Amniotic epithelial cell (primary cell): ENCODE measurements at regions not wholly inside any gene's neighbourhood (a gene's known extent, or its start where the extent isn't known, plus 50 kb on each side); places are given as distances from the start of the nearest gene placed in this dataset.
"Not testable (repeated sequence)": the region's sequence is repeated elsewhere in the genome, so short reads cannot be mapped to it uniquely, and the experiment has no call there.

ENCODE experiments used
- DNase-seq: peaks from one replicate; pipeline ENCODE4 v3.0.0-alpha.2; 2010; ENCODE audit warnings: low read depth

DNA sequence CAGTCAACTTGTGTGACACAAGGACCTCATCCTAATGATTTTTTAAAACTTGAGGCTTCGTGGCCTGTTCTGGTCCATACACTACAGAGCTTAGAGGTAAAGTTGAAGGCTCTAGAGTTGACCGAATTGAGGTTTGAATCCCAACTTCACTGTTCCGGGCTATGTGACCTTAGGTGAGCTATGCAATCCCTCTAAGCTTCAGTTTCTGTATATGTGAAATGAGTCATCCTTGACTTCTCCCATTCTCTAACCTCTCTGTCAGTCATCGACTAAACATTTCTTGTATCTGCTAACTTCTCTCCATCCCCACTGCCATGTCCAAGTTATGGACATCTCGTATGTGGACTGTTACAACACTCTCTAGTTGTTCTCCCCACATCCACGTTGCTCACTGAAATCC lies 178.2 kb upstream of the TMEM45B start:
- peak; percentile 51 for DNase-seq

DNA sequence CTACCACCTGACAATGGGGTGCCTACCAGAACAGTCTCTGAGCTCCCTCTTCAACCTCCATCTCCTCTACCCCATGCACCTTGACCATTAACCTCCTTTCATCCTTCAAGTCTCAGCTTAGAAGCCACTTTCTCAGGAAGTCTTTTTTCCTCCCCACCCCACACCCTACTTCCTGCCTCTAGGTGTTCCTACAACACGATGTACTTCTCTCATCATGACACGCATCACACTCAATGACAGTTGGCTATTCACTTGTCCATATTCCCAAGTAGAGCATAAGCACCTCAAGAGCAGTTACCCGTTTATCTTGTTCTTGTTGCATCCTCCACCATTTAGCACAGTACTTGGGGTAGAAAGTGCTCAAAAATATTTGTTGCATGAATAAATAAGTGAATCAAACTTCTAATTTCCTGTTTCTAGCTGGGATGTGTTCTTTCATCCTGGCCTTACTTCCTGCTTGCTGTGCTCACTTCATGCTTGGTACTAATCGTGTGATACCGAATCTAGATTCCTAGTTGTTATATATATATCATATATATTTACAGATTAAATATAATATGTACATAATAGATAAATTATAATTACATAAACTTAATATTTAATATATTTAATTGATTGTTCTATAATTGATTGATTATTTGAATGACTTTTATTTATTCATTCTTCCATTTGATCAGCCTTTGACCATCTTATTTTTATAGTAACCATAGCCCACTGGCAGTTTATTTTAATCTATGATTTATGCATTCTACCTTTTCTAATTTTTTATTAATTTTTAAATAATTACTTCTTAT lies 177.5 kb upstream of the TMEM45B start:
- no peak for DNase-seq

DNA sequence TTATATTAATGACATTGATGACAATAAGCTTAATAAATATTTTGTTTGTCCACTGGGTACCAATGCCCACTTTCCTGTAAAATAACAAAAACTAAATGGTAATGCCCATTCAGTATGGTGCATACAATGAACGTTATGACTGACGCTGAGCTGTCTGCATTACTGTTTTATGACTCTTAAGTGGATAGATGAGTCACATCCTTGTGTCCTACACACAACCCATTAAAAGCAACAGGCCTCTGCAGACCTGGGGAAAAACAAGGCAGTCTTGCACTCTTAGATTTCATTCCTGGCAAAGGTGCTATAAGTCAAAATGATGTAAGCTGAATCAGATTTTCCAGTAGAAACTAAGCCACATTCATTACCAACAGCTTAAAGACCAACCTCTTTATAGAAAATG lies 176.3 kb upstream of the TMEM45B start:
- peak; percentile 96 for DNase-seq

DNA sequence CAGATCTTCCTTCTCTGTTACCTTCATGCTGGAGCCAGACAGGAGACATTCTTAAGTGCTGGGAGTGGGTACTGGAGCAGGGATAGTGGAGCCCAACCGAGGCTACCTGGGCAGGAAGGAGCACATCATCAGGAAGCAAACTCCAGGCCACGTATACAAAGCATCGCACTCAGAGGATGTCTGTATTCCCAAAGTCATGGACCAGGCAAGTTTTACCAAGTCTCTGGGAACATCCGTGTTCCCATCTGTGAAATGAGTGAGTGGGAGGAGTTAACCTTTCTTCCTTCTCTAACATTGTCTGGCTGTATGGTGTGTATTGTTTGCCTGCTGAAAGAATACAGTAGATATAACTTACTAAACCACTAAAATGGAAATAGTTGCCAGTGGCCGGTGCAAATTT lies 175.0 kb upstream of the TMEM45B start:
- no peak for DNase-seq

DNA sequence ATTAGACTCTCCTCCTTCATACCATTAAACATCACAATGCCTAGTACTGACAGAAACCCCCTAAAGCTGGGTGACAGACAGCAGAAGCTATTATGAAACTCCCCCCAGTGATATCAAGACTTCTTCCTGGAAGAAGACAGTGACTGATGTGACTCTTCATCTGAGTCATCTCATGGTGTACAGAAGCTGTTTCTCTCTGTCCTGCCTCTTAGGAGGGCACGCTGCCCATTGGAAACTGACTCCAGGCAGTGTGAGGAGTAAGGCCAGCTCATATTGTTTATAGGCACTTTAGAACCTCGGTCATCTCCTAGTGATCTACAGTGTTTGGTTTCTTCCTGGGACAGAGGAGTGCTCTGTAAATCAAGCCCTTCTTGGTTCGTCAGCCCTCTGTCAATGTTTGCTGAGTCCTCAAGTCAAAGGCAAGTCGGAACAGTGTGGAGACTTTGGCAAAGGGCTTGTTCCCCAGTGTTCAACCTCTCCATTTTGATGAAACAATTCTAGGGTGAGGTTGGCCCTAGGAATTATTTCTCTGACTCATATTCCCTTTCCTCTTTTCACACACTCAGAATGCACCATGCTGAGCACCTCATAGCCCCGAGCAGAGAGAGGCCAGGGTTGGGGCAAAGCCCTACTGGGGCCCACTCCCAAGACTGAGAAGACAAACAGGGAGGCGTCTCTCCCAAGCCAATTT lies 172.5 kb upstream of the TMEM45B start:
- peak; percentile 82 for DNase-seq

DNA sequence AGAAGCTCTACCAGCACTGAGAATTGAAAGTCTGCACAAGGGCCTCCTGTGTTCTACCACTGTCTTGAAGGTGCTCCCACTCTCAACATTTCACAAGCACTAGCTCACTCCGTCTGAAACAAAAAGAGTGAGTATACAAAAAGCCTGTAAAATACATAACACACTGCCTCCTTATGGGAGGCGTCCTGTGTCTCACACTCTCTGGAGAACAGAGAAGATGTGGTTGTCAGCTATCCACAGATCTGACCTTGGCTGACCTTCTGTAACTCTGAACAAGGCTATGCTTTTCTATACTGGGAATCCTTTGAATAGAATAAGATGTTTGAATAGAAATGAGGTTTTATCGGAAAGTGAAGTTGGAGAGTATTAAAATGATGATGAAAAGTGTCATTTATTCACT lies 171.3 kb upstream of the TMEM45B start:
- DNase-seq = peak; percentile 52

DNA sequence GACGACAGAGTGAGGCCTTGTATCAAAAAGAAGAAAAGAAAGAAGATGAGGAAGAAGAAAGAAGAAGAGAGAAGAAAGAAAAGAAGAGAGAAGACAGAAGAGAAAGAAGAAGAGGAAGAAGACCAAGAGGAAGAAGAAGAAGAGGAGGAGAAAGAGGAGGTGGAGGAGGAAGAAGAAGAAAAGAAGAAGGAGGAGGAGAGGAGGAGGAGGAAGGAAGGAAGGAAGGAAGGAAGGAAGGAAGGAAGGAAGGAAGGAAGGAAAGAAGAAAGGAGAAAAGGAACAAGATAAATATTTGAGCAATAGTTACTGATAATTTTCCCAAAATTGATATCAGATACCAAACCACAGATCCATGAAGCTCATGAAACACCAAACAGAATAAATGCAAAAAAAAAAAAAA lies 169.7 kb upstream of the TMEM45B start:
- no peak for DNase-seq

DNA sequence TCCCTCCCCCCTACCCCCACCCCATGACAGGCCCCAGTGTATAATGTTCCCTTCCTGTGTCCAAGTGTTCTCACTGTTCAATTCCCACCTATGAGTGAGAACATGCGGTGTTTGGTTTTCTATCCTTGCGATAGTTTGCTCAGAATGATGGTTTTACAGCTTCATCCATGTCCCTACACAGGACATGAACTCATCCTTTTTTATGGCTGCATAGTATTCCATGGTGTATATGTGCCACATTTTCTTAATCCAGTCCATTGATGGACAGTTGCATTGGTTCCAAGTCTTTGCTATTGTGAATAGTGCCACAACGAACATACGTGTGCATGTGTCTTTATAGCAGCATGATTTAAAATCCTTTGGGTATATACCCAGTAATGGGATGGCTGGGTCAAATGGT lies 165.6 kb upstream of the TMEM45B start:
- DNase-seq = not testable (repeated sequence)

DNA sequence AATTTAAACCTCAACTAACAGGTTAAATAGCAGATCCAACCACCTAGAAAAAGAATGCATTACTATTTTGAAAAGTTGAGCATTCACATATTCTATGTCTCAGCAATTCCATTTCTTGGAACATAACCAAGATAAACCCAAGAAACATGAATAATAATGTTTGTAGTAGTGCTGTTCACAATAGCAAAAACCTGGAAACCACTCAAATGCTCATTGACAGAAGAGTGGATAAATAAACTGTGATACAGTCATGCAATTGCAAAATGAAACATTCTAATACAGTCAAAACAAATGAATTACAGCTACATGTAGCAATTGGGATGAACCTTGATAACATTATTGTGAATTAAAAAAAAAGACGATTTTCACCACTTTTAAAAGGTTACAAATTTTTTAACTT lies 162.8 kb upstream of the TMEM45B start:
- no peak for DNase-seq

DNA sequence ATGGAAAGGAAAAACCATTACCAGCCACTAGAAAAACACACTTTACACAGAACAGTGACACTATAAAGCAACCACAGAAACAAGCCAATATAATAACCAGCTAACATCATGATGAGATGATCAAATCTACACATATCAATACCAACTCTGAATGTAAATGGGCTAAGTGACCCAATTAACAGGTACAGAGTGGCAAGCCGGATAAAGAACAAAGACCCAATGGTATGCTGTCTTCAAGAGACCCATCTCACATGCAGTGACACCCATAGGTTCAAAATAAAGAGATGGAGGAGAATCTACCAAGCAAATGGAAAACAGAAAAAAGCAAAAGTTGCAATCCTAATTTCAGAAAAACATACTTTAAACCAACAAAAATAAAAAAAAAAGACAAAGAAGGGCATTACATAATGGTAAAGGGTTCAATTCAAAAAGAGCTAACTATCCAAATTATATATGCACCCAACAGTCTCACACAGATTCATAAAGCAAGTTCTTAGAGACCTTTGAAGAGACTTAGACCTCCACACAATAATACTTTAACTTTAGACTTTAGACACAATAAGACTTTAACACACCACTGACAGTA lies 160.3 kb upstream of the TMEM45B start:
- no peak for DNase-seq

DNA sequence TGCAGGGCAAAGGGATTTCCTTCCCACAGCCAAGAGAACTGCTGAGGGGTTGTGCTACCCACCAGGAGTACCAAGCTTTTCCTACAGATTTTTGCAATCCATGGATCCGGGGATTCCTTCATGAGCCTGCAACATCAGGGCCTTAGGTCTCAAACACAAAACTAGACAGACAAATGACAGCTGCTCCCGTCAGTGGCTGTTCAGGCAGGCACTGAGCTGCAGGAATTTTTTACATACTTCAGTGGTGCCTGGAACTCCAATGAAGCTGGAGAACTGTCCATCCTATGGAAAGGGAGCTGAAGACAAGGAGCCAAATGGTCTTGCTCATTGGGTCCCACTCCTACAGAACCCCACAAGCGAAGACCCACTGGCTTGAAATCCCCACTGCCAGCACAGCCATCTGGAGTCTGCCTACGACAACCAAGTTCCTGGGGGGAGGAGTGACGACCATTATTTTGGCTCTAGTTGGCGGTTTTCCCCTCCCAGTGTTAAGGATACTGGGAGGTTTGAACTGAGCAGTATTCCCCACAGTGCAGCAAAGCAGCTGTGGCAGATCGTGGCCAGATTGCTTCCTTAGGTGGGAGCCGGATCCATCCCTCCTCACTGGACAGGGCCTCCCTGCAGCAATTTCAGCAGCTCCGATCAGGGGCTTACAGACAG lies 157.7 kb upstream of the TMEM45B start:
- DNase-seq = no peak

DNA sequence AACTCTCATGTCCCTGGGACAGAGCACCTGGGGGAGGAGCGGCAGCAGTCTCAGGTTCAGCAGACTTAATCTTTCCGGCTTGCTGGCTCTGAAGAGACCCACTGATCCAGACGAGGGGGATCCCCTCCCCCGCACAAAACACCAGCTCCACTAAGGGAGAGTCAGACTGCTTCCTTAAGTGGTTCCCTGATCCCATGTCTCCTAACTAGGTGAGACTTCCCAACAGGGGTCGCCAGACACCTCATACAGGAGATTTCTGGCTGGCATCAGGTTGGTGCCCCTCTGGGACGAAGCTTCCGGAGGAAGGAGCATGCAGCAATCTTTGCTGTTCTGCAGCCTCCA lies 157.2 kb upstream of the TMEM45B start:
- DNase-seq = no peak

DNA sequence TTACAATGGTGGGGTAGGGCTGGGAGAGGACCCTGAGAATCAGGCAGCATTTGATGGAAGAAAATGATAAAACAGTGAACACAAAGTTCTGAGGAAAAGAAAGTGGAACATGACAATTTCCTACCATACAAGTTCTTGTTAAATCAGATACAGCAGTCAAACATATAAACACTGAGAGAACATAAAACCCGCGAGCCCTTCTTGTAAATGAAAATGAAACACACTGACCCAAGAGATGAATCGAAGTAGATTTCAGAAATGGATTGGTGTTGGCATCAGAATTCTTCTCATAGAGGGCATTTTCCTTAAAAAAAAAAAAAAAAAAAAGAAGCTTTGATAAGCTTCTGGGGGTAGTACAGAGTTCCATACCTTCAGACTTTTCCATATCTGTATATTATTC lies 134.7 kb upstream of the TMEM45B start:
- no peak for DNase-seq

DNA sequence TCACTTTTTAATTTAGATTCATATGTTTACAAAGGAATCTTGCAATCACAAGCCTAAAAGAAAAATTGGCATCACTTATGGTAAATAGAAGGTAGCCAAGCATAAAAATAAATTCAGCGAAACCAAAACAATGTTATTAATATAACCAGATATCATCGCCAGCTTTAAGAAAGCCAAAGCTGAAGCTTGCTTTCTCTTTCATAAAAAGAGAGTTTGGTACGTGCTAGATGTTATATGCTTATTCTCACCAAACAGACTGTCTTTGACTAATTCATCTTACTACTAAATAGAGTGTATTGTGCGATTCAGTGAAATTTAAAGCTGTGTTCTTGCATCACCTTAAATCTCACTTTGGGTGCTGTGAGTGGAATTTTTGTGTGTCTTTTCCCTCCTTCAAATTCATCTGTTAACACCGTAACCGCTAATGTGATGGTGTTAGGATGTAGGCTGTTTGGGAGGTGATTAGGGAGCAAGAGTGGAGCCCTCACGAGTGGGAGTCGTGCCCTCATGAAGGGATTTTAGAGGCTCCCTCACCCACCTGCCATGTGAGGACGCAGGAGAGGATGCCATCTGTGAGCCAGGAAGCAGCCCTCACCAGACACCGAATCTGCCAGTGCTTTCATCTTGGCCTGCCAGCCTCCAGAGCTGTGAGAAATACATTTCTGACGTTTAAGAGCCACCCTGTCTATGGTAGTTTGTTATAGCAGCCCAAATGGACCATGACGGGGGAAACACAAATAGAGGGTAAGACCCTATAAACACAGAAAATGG lies 134.1 kb upstream of the TMEM45B start:
- DNase-seq = no peak

DNA sequence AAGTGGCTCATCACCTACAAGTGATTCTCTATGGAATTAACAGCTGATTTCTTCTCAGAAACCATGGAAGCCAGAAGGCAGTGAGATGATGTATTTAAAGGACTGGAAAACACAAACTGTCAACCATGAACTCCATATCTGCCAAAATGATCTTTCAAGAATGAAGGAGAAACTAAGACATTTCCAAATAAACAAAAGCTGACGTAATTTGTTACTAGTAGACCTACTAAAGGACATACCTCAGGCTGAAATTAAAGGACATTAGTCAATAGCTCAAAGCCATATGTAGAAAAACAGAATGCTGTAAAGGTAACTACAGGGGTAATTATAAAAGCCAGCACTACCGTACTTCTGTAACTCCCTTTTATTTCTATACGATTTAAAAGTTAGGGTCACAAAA lies 129.4 kb upstream of the TMEM45B start:
- DNase-seq = no peak

DNA sequence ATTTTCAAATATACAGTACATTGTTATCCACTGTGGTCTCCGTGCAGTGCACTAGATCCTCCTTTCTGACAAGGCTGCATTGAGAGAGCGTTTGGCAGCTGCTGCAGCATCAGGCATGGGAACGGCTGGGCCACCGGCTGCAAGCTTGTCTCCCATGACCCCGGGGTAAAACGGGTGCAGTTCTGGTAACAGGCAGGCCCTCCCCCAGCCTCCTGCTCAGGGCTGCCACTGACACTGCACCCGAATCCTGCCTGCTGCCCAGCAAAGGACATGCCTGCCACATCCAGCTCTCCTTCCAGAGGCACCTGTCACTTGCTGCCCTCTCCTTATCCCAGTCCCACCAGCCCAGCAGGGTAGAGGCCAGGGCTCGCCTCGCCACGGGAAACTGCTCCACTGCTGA lies 124.5 kb upstream of the TMEM45B start:
- DNase-seq = no peak

DNA sequence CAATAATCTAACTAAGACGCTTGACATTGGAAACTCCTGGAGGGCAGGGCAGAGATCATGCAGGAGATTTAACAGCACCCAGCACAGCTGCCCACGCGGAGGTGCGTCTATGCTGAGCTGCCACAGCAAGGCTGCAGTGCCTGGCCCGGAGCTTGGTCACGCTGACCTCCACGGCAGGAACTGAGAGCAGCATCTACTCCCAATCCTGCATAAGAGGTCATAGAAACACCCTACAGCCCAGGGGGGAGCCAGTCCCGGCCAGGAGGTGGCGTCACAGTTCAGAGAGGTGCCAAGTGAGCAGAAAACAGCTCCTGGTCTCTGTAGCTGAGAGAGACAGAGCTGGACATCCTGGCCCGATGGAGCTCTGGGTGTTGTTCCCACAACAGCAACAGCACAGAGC lies 121.1 kb upstream of the TMEM45B start:
- no peak for DNase-seq

DNA sequence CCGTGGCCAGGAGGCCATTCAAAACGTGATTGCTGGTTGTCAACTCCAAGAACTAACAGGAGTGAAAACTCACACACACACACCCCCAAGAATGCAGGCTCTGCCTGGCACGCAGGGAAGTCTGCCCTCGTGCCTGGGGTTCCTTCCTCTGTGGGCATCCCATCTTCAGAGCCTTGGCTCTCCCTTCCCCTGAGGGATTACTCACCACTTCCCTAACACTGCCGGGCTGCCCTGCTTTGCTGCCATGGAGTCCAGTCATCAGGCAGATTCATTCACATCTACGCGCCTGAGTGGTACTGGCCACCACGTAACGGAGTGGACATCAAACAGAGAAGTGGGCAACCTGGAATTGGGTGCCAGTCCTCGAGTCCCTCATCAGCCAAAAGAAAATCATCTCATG lies 120.7 kb upstream of the TMEM45B start:
- peak; percentile 3 for DNase-seq

DNA sequence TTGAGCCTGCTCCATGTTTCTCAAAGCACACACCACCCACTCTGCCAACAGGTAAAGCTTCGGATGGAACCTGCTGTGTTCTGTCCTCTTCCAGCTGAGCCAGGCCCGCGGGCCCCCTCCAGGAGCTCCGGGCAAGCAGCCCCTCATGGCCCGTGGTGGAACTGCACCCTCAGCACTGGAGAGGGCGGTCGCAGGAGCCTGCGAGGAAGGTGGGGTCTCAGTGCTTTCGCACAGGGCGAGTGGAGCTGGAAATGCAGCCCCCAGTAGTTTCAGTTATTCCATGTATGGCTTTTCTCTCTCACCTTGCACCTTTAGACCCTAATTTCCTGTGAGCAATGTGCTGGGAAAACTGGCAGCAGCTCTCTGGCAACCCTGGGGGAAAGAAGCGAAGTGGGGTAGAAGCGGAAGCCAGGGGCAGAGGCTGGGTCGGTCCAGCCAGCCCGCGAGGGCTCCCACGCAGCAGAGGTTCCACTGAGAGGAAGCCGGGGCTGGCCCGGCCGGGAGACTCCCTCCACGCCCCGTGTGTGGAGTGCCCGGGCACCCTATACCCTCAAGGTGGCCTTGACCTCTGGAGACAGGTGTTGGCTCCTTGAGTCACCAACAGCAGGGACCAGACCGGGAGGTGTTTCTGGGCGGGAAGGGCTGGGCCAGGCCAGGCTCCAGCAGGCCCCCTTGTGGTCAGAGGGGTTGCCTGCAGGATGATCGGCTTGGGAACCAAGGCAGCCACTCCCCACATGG lies 119.9 kb upstream of the TMEM45B start:
- peak; percentile 15 for DNase-seq

DNA sequence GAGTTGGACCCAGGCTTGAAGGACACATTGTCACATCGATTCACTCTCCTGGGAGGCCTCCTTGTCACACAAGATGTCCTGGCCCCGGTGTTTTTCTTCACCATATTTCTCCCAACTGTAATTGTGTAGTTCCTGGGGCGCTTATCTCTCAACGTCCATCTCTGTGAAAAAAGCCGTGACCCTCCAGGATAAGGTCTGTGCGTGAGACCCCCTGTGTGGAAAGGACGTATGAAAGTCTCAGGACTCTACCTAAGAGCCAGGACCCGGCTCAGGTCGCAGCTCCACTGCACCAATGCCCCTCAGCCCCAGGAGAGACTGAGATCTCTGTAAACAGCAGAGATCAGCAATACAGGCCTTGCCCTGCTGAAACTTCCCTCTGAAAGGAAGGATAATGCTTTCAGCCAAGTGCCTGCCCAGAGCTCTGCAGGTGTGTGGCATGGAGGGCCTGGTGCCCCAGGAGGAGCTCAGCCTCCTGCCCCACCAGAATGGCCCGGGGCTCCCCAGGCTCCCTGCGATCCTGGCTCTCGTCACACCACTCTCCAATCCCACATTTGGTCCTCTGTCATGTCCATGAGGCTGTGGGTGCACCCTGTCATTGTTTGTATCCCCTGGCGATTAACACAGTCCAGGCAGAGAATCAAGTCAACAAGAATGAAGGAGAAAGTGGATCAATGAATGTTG lies 119.2 kb upstream of the TMEM45B start:
- DNase-seq = no peak

DNA sequence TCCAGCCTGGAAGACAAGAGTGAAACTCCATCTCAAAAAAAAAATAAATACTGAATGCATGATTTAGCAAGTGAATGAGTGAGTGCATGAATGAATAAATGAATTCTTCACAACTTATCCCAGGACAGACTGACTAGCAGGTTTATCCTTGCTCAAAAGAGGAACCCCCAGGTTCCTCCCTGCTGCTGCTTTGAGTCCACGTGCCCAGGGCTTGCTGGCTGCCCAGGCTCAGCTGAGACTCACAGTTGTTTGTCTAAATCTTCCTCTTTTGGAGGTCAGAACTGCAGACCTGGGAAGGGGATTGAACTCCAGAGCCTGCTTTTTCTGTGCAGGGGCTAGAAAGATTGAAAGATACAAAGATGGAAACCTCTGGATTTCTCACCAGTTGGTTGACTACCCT lies 117.4 kb upstream of the TMEM45B start:
- no peak for DNase-seq
